ENCODE measurements at regions not wholly inside any gene's neighbourhood (a gene's known extent, or its start where the extent isn't known, plus 50 kb on each side); places are given as distances from the start of the nearest gene placed in this dataset.

DNA sequence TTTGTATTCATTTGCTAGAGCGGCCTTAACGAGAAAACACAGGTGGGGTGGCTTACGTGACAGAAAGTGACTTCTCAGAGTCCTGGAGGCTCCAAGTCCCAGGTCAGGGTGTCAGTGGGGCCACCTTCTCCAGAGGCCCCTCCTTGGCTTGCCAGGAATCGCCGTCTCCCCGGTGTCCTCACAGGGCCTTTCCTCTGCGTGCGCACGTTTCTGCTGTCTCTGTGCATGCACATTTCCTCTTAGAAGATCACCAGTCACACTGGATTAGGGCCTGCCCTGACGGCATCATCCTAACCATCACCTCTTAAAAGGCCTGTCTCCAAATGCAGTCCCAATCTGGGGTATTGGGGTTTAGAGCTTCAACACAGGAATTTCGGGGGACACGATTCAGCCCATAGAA lies 63.8 kb upstream of the HELT start:
- no peak overlapping the region for H3K27ac Mint-ChIP-seq (ENCODE audit: unreplicated experiment)
- Histone ChIP-seq H3K36me3 (ENCODE audit: control insufficient read depth, insufficient read depth, low read length) (no peaks in the 10 kb centered on the region), H3K4me1 (no peaks in the 10 kb centered on the region), H3K4me3 (ENCODE audit: low read depth, low read length) (no peak overlapping the region), H3K9me3 (no peaks in the 10 kb centered on the region), H3K27me3 (replicated peaks; ENCODE audit: control insufficient read depth, insufficient read depth, low read length) (no peaks in the 10 kb centered on the region)
- no peaks in the 10 kb centered on the region for H3K36me3 Mint-ChIP-seq (ENCODE audit: insufficient read depth, unreplicated experiment)
- H3K4me3 Mint-ChIP-seq (ENCODE audit: unreplicated experiment) = no peak overlapping the region
- ChIA-PET CTCF (no interaction called here), POLR2A (no interaction called here)
- no peaks in the 10 kb centered on the region for H3K27me3 Mint-ChIP-seq (ENCODE audit: insufficient read depth, unreplicated experiment)
- TF ChIP-seq, protein P1, sequence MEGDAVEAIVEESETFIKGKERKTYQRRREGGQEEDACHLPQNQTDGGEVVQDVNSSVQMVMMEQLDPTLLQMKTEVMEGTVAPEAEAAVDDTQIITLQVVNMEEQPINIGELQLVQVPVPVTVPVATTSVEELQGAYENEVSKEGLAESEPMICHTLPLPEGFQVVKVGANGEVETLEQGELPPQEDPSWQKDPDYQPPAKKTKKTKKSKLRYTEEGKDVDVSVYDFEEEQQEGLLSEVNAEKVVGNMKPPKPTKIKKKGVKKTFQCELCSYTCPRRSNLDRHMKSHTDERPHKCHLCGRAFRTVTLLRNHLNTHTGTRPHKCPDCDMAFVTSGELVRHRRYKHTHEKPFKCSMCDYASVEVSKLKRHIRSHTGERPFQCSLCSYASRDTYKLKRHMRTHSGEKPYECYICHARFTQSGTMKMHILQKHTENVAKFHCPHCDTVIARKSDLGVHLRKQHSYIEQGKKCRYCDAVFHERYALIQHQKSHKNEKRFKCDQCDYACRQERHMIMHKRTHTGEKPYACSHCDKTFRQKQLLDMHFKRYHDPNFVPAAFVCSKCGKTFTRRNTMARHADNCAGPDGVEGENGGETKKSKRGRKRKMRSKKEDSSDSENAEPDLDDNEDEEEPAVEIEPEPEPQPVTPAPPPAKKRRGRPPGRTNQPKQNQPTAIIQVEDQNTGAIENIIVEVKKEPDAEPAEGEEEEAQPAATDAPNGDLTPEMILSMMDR (IDR thresholded peaks at IDR 0.05; ENCODE audit: insufficient read depth in 1 of 2, low read depth in 1 of 2, low read length in 1 of 2, severe bottlenecking in 1 of 2, unreplicated experiment in 1 of 2) = no peak
- DNase-seq = no peak
- H3K9me3 Mint-ChIP-seq (ENCODE audit: unreplicated experiment) = no peaks in the 10 kb centered on the region
- no TSS peak for BruUV-seq (replicated peaks)
- intact Hi-C loops (cut with micrococcal nuclease; ENCODE audit: unreplicated experiment) = no loop called here
- H3K4me1 Mint-ChIP-seq (ENCODE audit: low read depth, unreplicated experiment) = no peaks in the 10 kb centered on the region

DNA sequence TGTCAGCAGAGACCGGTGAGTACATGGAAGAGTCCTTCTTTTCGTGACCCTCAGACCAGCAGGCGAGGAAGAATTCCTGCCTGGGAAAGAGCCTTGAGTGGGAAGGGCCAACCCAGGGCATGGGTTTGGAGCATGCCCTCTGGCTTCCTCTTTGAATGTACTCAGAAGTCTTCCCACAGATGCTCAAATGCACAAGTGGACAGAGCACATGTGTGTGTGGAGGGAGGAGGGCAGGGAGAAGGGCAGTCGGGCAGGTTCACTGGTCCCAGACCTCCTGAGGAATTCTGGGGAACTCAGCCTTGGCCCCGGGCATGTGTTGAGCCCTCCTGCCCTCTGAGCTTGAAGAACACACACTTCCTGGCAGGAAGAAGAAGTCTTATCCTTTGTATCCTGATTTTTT lies 63.2 kb upstream of the HELT start:
- POLR2A ChIA-PET = no interaction called here
- H3K36me3 Mint-ChIP-seq (ENCODE audit: insufficient read depth, unreplicated experiment) = no peaks in the 10 kb centered on the region
- intact Hi-C loops (cut with micrococcal nuclease; ENCODE audit: unreplicated experiment) = no loop called here

DNA sequence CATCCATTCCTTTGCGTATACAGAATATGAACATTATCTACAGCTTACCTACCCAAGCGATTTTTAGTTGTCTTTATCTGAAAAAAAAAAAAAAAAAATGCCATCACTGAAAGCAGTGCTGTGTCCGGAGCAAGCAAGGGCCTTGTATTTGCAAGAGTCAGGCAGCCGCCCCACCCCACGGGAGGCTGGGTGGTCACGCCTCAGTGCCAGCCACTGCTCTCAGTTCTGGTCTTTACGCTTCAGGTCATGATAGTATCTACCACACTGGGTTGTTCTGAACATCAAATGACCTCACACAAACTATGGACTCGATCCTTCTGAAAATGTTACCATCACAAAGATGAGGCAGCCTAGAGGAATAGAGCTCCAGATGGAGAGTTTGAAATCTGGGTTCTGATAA lies 62.7 kb upstream of the HELT start:
- no TSS peak for BruUV-seq (replicated peaks)
- Mint-ChIP-seq H3K27me3 (ENCODE audit: insufficient read depth, unreplicated experiment) (no peaks in the 10 kb centered on the region), H3K9me3 (ENCODE audit: unreplicated experiment) (no peaks in the 10 kb centered on the region), H3K27ac (ENCODE audit: unreplicated experiment) (no peak overlapping the region), H3K36me3 (ENCODE audit: insufficient read depth, unreplicated experiment) (no peaks in the 10 kb centered on the region), H3K4me3 (ENCODE audit: unreplicated experiment) (no peak overlapping the region), H3K4me1 (ENCODE audit: low read depth, unreplicated experiment) (no peaks in the 10 kb centered on the region)
- TF ChIP-seq, protein P1 (IDR thresholded peaks at IDR 0.05; ENCODE audit: insufficient read depth in 1 of 2, low read depth in 1 of 2, low read length in 1 of 2, severe bottlenecking in 1 of 2, unreplicated experiment in 1 of 2) = no peak
- intact Hi-C loops (cut with micrococcal nuclease; ENCODE audit: unreplicated experiment) = no loop called here
- ChIA-PET POLR2A (no interaction called here), CTCF (no interaction called here)
- Histone ChIP-seq H3K36me3 (ENCODE audit: control insufficient read depth, insufficient read depth, low read length) (no peaks in the 10 kb centered on the region), H3K9me3 (no peaks in the 10 kb centered on the region), H3K27me3 (replicated peaks; ENCODE audit: control insufficient read depth, insufficient read depth, low read length) (no peaks in the 10 kb centered on the region), H3K4me1 (no peaks in the 10 kb centered on the region), H3K4me3 (ENCODE audit: low read depth, low read length) (no peak overlapping the region)
- no peak for DNase-seq

More for the DNA sequence above, 63.2 kb upstream of the HELT start:
- no TSS peak for BruUV-seq (replicated peaks)
- no peak for DNase-seq
- Histone ChIP-seq H3K4me3 (ENCODE audit: low read depth, low read length) (no peak overlapping the region), H3K36me3 (ENCODE audit: control insufficient read depth, insufficient read depth, low read length) (no peaks in the 10 kb centered on the region), H3K27me3 (replicated peaks; ENCODE audit: control insufficient read depth, insufficient read depth, low read length) (no peaks in the 10 kb centered on the region), H3K4me1 (no peaks in the 10 kb centered on the region), H3K9me3 (no peaks in the 10 kb centered on the region)
- Mint-ChIP-seq H3K27me3 (ENCODE audit: insufficient read depth, unreplicated experiment) (no peaks in the 10 kb centered on the region), H3K4me3 (ENCODE audit: unreplicated experiment) (no peak overlapping the region), H3K27ac (ENCODE audit: unreplicated experiment) (no peak overlapping the region), H3K4me1 (ENCODE audit: low read depth, unreplicated experiment) (no peaks in the 10 kb centered on the region), H3K9me3 (ENCODE audit: unreplicated experiment) (no peaks in the 10 kb centered on the region)
- CTCF ChIA-PET = no interaction called here
- TF ChIP-seq, protein P1 (IDR thresholded peaks at IDR 0.05; ENCODE audit: insufficient read depth in 1 of 2, low read depth in 1 of 2, low read length in 1 of 2, severe bottlenecking in 1 of 2, unreplicated experiment in 1 of 2) = no peak

Data from Caco-2 (cell line).